ENCODE measurements at regions not wholly inside any gene's neighbourhood (a gene's known extent, or its start where the extent isn't known, plus 50 kb on each side); places are given as distances from the start of the nearest gene placed in this dataset.

DNA sequence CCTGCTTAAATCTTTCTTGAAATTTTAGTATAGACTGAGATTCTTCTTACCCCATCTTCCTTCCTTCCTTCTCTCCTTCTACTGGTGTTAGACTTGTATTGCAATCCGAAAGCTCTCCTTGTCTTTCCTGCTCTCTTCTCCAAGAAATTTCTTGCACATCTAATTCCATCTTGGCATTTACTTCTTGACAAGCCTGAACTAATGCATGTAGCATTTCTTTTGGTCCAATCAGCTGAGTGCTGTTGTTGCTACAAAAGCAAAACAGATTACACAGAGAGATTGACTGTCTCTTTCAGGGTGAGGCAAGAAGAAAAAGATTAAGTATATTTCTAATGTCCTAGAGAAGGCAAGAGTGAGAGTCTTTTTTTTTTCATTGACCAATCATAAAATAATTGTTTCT, 51.6 kb upstream of the MAP1B start:
- Histone ChIP-seq H3K27ac (no peak overlapping the region), H3K4me1 (no peaks in the 10 kb centered on the region), H3K4me3 (no peak overlapping the region), H3K27me3 (no peaks in the 10 kb centered on the region), H3K9me3 (no peaks in the 10 kb centered on the region), H3K36me3 (no peaks in the 10 kb centered on the region)
- intact Hi-C loops (cut with DNase I; ENCODE audit: low total_unique reads): no loop called here
- no peak for DNase-seq
- TF ChIP-seq, protein P1, sequence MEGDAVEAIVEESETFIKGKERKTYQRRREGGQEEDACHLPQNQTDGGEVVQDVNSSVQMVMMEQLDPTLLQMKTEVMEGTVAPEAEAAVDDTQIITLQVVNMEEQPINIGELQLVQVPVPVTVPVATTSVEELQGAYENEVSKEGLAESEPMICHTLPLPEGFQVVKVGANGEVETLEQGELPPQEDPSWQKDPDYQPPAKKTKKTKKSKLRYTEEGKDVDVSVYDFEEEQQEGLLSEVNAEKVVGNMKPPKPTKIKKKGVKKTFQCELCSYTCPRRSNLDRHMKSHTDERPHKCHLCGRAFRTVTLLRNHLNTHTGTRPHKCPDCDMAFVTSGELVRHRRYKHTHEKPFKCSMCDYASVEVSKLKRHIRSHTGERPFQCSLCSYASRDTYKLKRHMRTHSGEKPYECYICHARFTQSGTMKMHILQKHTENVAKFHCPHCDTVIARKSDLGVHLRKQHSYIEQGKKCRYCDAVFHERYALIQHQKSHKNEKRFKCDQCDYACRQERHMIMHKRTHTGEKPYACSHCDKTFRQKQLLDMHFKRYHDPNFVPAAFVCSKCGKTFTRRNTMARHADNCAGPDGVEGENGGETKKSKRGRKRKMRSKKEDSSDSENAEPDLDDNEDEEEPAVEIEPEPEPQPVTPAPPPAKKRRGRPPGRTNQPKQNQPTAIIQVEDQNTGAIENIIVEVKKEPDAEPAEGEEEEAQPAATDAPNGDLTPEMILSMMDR (IDR thresholded peaks at IDR 0.05): no peak
